ENCODE measurements at regions not wholly inside any gene's neighbourhood (a gene's known extent, or its start where the extent isn't known, plus 50 kb on each side); places are given as distances from the start of the nearest gene placed in this dataset.

GRCh38 chr2:217047209-217047608 is 187.3 kb upstream of the TNP1 start:
- Histone ChIP-seq H3K36me3 (ENCODE audit: control insufficient read depth, insufficient read depth, low read length) (no peaks in the 10 kb centered on the region), H3K4me3 (ENCODE audit: low read depth, low read length) (no peak overlapping the region), H3K27me3 (ENCODE audit: control insufficient read depth, insufficient read depth, low read length) (no peaks in the 10 kb centered on the region)
- ChIA-PET CTCF (interaction anchor here (1.9 kb wide), 1 partner anchor 12 kb away, joined by 7 read pairs; no protein-coding TSS in a partner anchor), POLR2A (no interaction called here)
- no peak for DNase-seq (ENCODE audit: low read depth)
- no peak for TF ChIP-seq CTCF (IDR thresholded peaks at IDR 0.05; ENCODE audit: insufficient read depth, low read depth, low read length)

GRCh38 chr2:217045700-217046475 is 186.0 kb upstream of the TNP1 start:
- H3K36me3 ChIP-seq (ENCODE audit: control insufficient read depth, insufficient read depth, low read length): no peaks in the 10 kb centered on the region
- TF ChIP-seq CTCF (IDR thresholded peaks at IDR 0.05; ENCODE audit: insufficient read depth, low read depth, low read length): no peak
- ChIA-PET POLR2A (no interaction called here), CTCF (no interaction called here)
- DNase-seq (ENCODE audit: low read depth): no peak
- H3K27me3 ChIP-seq (ENCODE audit: control insufficient read depth, insufficient read depth, low read length): no peaks in the 10 kb centered on the region; the same call in 1 of the 2 replicates
- H3K4me3 ChIP-seq (ENCODE audit: low read depth, low read length): no peak overlapping the region

GRCh38 chr2:217040099-217040498 is 180.2 kb upstream of the TNP1 start:
- Histone ChIP-seq H3K27me3 (ENCODE audit: control insufficient read depth, insufficient read depth, low read length) (peaks cover 3% of the 10 kb centered on the region), H3K4me3 (ENCODE audit: low read depth, low read length) (no peak overlapping the region), H3K36me3 (ENCODE audit: control insufficient read depth, insufficient read depth, low read length) (no peaks in the 10 kb centered on the region)
- POLR2A ChIA-PET: no interaction called here
- CTCF ChIA-PET: no interaction called here
- DNase-seq (ENCODE audit: low read depth): no peak
- TF ChIP-seq CTCF (IDR thresholded peaks at IDR 0.05; ENCODE audit: insufficient read depth, low read depth, low read length): no peak

GRCh38 chr2:217038001-217038400 is 178.1 kb upstream of the TNP1 start:
- DNase-seq (ENCODE audit: low read depth): no peak
- Histone ChIP-seq H3K27me3 (ENCODE audit: control insufficient read depth, insufficient read depth, low read length) (peaks cover 7% of the 10 kb centered on the region), H3K4me3 (ENCODE audit: low read depth, low read length) (no peak overlapping the region), H3K36me3 (ENCODE audit: control insufficient read depth, insufficient read depth, low read length) (no peaks in the 10 kb centered on the region)
- POLR2A ChIA-PET: no interaction called here
- CTCF ChIA-PET: no interaction called here
- no peak for TF ChIP-seq CTCF (IDR thresholded peaks at IDR 0.05; ENCODE audit: insufficient read depth, low read depth, low read length)

GRCh38 chr2:217037353-217037752 is 177.5 kb upstream of the TNP1 start:
- Histone ChIP-seq H3K36me3 (ENCODE audit: control insufficient read depth, insufficient read depth, low read length) (no peaks in the 10 kb centered on the region), H3K4me3 (ENCODE audit: low read depth, low read length) (no peak overlapping the region), H3K27me3 (ENCODE audit: control insufficient read depth, insufficient read depth, low read length) (peaks cover 7% of the 10 kb centered on the region)
- no peak for TF ChIP-seq CTCF (IDR thresholded peaks at IDR 0.05; ENCODE audit: insufficient read depth, low read depth, low read length)
- CTCF ChIA-PET: interaction anchor here (1.1 kb wide), 1 partner anchor 59 kb away, joined by 4 read pairs; no protein-coding TSS in a partner anchor
- POLR2A ChIA-PET: no interaction called here
- DNase-seq (ENCODE audit: low read depth): no peak

All from BJ (cell line).